OCI-LY3 (cell line): ENCODE measurements at regions not wholly inside any gene's neighbourhood (a gene's known extent, or its start where the extent isn't known, plus 50 kb on each side); places are given as distances from the start of the nearest gene placed in this dataset.

Experiments
- CTCF ChIP-seq: fragments of 200-600, 300-600 bp; sonication (generic); IDR thresholded peaks from 2 replicates; pipeline ENCODE4 v1.5.1; 2014; ENCODE audit warnings: antibody characterized with exemption, low read length, low read depth
- EZH2phosphoT487 ChIP-seq: fragments of 200-600 bp; shearing (Covaris generic); IDR thresholded peaks from 2 replicates; pipeline ENCODE4 v1.6.1; 2018; ENCODE audit warnings: antibody characterized with exemption, mixed run types, low read depth

DNA sequence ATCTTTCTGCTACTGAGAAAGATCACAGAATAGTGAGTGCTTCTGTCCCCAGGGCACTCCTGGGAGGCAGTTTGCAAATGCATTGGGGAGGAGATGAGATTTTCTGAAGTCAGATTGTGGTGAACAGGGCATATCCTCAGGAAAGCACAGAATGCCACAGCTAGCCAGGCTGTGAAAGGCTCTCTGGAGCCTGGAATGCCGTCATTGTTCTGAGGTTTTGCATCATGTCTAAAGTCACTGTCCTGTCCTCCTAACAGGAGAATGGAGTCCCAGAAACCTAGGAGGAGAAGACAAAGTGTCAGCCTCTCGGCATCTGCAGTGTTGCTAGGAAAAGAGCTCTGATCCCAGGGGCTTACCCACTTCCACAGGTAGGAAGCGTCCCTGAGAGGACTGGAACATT is 69.2 kb upstream of the IGFBP3 start:
- TF ChIP-seq CTCF (no peak), EZH2phosphoT487 (no peak)
